HG02678 (cell line): ENCODE measurements at regions not wholly inside any gene's neighbourhood (a gene's known extent, or its start where the extent isn't known, plus 50 kb on each side); places are given as distances from the start of the nearest gene placed in this dataset.
"Not testable (repeated sequence)": the region's sequence is repeated elsewhere in the genome, so short reads cannot be mapped to it uniquely, and the experiment has no call there.

Experiments
- ATAC-seq: cut with Tn5 transposase; IDR thresholded peaks from one replicate; pipeline ENCODE4 v1.9.1; 2021; ENCODE audit warnings: mild to moderate bottlenecking, moderate library complexity; ENCODE audit not compliant: unreplicated experiment

- no peak for ATAC-seq
These were observed 50.3 kb upstream of the CABCOCO1 start for GRCh38 chr10:61612450-61612849.

- ATAC-seq: no peak
These were observed 50.7 kb upstream of the CABCOCO1 start for GRCh38 chr10:61612009-61612408.

DNA sequence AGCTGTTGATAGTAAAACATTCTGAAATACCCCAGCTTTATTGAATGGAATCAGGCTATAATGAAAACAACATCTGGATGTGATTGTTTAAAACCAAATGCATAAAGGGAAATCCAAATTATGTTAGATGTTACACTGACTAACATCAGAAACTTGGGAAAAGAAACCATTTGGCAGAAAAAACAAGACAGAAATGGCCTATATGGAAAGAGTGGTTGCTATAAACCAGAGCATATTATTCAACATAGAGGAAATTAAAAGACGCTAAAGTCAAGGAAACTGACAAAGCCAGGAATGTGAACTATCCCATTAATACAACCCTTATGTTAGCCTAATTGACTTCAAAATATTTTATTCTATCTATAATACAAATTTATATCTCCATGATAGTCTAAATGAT, 53.0 kb upstream of the CABCOCO1 start:
- ATAC-seq: no peak

GRCh38 chr10:61608255-61609033, 54.3 kb upstream of the CABCOCO1 start:
- no peak for ATAC-seq

GRCh38 chr10:61606959-61607907, 55.5 kb upstream of the CABCOCO1 start:
- ATAC-seq: peak; percentile 61

GRCh38 chr10:61605221-61605620, 57.5 kb upstream of the CABCOCO1 start:
- no peak for ATAC-seq

DNA sequence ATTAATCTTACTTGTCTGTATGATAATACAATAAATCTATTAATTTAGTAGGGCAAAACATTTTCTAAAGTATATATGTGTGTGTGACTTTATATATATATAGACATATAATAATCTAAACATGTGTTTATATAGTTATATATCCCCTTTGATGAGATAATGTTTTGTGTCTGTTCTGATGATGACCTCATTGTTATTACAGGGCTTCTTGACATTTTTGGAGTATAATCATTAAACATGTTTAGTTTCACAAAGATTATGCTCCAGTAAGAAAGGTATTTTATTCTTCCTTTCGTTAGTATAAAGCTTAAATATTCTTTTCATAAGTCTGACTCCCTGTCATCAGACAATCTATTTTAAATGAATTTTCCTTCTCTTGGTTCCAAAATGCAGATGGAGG, 62.3 kb upstream of the CABCOCO1 start:
- no peak for ATAC-seq

DNA sequence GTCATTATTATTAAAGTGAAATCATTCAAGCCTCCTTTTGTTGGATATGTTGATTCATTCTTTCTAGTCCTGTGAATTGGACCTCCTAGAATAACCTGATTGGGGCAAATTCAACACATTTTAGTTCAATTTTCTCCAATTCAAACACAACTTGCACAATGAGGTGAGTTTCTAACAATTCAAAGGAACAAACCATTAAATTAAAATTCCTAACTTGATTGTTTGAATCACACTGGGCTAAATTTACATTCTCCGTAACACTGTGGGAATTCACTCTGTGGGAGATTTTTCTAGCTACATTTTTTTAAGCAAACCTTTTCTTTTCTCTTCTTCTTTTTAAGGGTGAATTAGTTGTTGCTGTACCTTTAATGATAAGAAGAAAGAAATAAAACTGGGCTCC, 68.3 kb upstream of the CABCOCO1 start:
- no peak for ATAC-seq

DNA sequence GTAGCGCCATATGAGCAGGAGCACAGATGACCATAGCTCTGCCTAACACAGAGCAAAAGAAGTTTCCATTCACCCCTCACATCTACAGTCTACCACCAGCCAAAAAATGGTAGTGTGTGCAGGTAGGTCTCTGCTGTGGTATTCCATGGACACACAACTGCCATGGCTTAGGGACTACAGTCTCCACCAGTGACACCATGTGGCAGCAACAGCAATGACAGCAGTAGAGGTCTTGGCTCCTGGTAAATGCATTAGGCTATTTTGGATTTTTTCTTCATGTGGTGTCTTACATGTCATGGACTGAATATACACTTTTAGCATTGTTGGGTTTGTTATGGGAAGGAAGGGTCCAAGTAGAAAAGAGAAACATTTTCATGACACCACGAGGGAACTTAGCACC, 70.1 kb upstream of the CABCOCO1 start:
- ATAC-seq: peak; percentile 63

DNA sequence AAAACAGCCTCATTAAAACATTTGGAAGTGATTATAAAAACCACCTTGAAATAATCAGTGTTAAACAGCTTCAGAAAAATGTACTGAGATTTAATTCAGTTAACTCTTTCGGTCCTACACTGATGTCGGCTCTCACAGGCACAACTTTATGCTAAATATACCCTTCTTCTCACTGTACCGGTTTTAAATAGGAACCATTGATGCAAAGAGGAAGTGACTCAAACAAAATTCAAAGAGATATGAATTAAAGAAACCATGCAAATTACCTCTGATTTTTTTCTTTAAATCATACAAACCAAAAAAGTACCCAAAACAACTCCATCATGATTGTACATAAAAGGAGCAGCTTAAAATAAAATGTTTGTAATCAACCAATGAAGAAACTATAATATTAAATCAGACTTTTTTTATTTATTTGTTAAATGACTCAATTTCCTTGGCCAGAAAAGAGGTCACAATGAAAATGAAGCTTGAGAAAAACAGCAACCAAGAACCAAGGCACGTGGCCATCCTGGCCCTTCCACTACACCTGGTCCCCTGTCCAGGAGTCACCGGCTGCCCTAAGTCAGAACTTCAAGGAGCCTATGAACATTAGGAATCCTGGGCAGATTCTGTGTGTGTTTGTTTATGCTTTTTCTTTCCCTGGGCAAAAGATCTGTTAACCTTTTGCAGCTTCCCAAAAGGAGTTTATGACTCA, 73.0 kb upstream of the CABCOCO1 start:
- ATAC-seq: no peak

DNA sequence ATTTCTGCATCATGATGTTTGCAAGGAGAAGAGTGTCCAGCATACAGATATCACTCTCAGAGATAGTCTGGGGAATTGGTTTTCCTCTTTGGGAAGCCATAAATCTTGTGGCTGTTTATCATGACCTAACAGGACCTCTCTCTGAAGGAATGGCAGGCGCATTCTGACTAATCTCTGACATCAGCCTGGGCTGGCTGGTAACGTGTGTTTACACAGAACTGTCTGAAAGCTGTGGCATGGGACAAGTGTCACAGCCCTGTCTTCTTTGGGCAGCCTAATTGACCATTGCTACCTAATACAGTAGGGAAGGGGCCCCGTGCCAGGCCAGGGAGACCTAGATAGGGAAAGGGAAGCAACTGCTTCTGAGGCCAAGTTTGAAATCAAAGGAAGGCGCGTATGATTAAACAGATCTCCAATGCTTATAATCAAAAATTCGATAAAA, 73.9 kb upstream of the CABCOCO1 start:
- no peak for ATAC-seq

DNA sequence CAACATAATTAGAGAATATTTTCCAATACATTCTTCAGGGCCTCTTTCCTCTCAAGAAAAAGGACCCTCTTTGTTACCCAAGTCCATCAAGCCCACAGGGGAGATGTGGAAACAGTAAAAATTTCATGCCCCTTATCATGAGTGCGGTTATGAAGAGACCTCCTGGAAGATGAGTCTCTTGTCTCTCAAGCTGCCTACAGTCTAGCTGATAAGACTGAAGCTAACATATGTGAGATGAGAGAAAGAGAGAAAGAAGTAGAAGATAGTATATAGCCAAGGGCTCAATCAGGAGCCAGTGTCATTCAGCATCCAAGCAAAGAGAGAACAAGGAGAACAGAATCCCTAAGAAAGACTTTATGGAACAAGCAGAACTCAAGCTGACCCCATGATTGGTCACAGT, 75.9 kb upstream of the CABCOCO1 start:
- ATAC-seq: no peak

DNA sequence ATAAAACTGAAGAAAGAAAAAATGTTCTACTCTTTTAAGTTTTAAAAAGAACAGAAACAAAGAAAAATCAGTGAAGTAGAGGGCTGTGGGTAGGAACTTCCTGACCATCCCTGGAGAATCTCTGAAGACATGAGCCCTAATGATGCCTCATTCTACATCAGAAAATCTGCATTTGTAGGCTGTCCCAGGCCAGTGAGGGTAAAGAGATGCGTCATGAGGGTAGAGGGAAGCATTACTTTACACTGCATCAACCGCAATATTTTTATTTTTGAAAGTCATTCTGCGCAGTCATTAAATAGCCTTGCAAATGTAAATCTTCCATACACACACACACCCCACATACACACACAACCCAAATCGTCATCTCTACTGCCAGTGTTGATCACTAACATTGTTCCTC, 82.1 kb upstream of the CABCOCO1 start:
- ATAC-seq: no peak

- not testable (repeated sequence) for ATAC-seq
These were observed 92.5 kb upstream of the CABCOCO1 start for GRCh38 chr10:61570204-61570603.

- ATAC-seq: no peak
These were observed 95.0 kb upstream of the CABCOCO1 start for GRCh38 chr10:61567729-61568128.

GRCh38 chr10:61565819-61566560, 96.7 kb upstream of the CABCOCO1 start:
- no peak for ATAC-seq

GRCh38 chr10:61564444-61564843, 98.3 kb upstream of the CABCOCO1 start:
- ATAC-seq: no peak

DNA sequence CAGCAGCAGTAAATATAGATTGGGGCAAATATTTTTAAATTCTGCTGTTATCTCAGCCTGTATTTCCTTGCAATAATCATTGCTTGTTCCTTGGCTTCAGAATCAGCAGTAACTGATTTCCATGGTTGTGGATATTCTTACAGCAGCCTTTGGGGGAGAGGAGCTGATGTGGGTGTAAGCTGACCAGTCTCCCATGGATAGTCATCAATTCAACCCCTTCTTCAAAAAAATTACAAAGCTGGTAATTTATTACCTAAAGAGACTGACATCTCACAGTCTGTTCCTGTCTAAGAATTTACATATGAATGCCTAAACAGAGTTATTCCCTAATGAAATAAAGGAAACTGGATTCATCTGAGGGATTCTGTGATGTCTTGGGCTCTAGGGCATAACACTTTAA, 103.1 kb upstream of the CABCOCO1 start:
- ATAC-seq: no peak

- no peak for ATAC-seq
These were observed 104.5 kb upstream of the CABCOCO1 start for GRCh38 chr10:61558188-61558587.

DNA sequence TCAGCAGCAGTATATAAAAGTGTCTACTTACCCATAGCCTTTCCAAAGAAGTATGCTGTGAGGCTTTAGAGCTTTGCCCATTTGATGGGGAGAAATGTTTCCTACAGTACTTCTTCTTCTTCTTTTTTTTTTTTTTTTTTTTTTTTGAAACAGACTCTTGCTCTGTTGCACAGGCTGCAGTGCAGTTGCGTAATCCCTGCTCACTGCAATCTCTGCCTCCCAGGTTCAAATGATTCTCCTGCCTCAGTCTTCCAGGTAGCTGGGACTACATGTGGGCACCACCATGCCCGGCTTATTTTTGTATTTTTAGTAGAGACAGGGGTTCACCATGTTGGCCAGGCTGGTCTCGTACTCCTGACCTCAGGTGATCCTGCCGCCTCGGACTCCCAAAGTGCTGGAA, 101.7 kb upstream of the TMEM26 start:
- no peak for ATAC-seq

GRCh38 chr10:61549861-61550260, 96.7 kb upstream of the TMEM26 start:
- ATAC-seq: no peak
